ENCODE measurements at regions not wholly inside any gene's neighbourhood (a gene's known extent, or its start where the extent isn't known, plus 50 kb on each side); places are given as distances from the start of the nearest gene placed in this dataset.
"Not testable (repeated sequence)": the region's sequence is repeated elsewhere in the genome, so short reads cannot be mapped to it uniquely, and the experiment has no call there.

GRCh38 chr11:130984241-130984640 lies 68.0 kb upstream of the SNX19 start:
- TF ChIP-seq CTCF, POLR2AphosphoS5 (IDR thresholded peaks at IDR 0.05): not testable (repeated sequence)

Measured in prostate gland (tissue), 2 donors.